Skeletal muscle tissue (tissue), 3 donors: ENCODE measurements at regions not wholly inside any gene's neighbourhood (a gene's known extent, or its start where the extent isn't known, plus 50 kb on each side); places are given as distances from the start of the nearest gene placed in this dataset.
A peak's percentile ranks its signal among the peaks of the same experiment; 100 is the strongest.

Experiments used
- H3K27ac ChIP-seq: one replicate; pipeline ENCODE4 v1.7.0; 2013; ENCODE audit warnings: mild to moderate bottlenecking, low read depth, low read length, inconsistent platforms
- H3K27me3 ChIP-seq, 3 donors: one replicate each; pipeline ENCODE4 v1.7.0; 2013; ENCODE audit warnings: low read length in 3 of 3; ENCODE audit not compliant: control insufficient read depth in 3 of 3, insufficient read depth in 3 of 3
- H3K36me3 ChIP-seq, 3 donors: one replicate each; pipeline ENCODE4 v1.7.0; 2013; ENCODE audit warnings: low read length in 3 of 3; ENCODE audit not compliant: control insufficient read depth in 3 of 3, insufficient read depth in 3 of 3
- H3K4me1 ChIP-seq, 3 donors: one replicate each; pipeline ENCODE4 v1.7.0; 2013; ENCODE audit warnings: low read length in 3 of 3, mild to moderate bottlenecking in 3 of 3; ENCODE audit not compliant: control insufficient read depth in 3 of 3, insufficient read depth in 3 of 3
- H3K4me3 ChIP-seq, 3 donors: one replicate each; pipeline ENCODE4 v1.7.0; 2013; ENCODE audit warnings: low read length in 3 of 3
- H3K9ac ChIP-seq, 3 donors: one replicate each; pipeline ENCODE4 v1.7.0; 2013; ENCODE audit warnings: low read length in 3 of 3, mild to moderate bottlenecking in 3 of 3, moderate library complexity in 2 of 3, low read depth in 1 of 3
- H3K9me3 ChIP-seq, 3 donors: one replicate each; pipeline ENCODE4 v1.7.0; 2013; ENCODE audit warnings: low read length in 3 of 3; ENCODE audit not compliant: control insufficient read depth in 3 of 3
- donor health status: Osteomylitis.

- H3K36me3 ChIP-seq = no peaks in the 10 kb centered on the region
Observed at GRCh38 chr19:32040236-32040635, 305.2 kb upstream of the ZNF507 start.

DNA sequence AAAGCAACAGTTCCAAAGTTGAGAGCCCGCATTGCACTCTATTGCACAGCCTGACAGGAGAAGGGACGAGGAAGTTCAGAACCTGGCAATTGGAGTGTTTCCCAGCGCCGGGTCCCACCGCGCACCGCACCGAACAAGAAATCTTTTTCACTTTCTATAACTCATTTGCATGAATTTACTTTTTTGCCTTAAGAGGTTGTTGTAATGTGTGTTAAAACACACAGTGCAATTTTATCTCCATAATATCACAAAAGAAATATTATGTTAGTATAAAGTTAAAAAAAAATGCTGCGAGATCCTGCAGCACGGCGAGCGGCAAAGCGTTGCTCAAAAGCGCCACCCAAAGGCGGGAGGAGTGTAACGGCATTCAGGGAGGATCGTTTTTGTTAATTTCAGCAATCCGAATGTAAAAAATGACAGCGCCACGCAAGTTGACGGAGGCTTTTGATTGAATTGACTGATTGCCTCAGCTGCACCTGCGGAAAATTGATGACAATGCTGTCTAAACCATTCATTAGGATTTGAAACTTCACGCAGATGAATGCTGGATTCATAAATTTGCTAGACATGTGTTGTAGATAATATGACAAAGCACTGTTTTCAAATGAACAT, 303.6 kb upstream of the ZNF507 start:
- Histone ChIP-seq H3K4me3 (peak overlapping the region in 2 of 3 donors; percentile 30 to 41), H3K4me1 (no peaks in the 10 kb centered on the region), H3K27me3 (peaks cover 15 to 29% (median 20%) of the 10 kb centered on the region in 3 donors)

More at GRCh38 chr19:32040236-32040635, 305.2 kb upstream of the ZNF507 start:
- no peaks in the 10 kb centered on the region for H3K9me3 ChIP-seq
- no peak overlapping the region for H3K9ac ChIP-seq
- H3K27ac ChIP-seq = no peak overlapping the region
- H3K4me3 ChIP-seq = no peak overlapping the region
- H3K4me1 ChIP-seq = no peaks in the 10 kb centered on the region
- H3K27me3 ChIP-seq = peaks cover 15 to 29% (median 22%) of the 10 kb centered on the region in 3 donors

DNA sequence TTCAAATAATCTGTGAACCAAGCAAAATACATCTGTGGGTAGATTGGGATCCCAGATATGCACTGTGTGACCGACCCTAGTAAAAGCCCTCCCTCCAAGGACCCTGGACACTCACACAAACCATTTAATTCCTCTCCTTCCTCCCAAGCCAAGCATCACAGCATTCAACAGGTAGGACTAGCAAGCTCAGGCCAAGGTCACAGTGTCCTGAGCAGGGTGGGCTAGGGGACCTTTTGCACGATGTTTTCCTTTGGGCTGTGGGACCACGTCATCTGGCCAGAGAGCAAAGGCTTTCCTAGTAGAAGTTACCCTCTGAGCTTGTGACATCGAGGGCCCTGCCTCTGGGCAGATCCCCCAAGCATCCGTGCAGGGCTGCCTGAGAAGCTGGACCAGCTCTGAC, 297.6 kb upstream of the ZNF507 start:
- Histone ChIP-seq H3K27me3 (peaks cover 8 to 19% (median 16%) of the 10 kb centered on the region in 3 donors), H3K36me3 (no peaks in the 10 kb centered on the region), H3K9me3 (no peaks in the 10 kb centered on the region), H3K4me3 (no peak overlapping the region), H3K27ac (no peak overlapping the region), H3K9ac (no peak overlapping the region), H3K4me1 (no peaks in the 10 kb centered on the region)

More for the DNA sequence above, 303.6 kb upstream of the ZNF507 start:
- Histone ChIP-seq H3K36me3 (no peaks in the 10 kb centered on the region), H3K9ac (no peak overlapping the region), H3K9me3 (no peaks in the 10 kb centered on the region), H3K27ac (no peak overlapping the region)

GRCh38 chr19:32053376-32053775, 292.0 kb upstream of the ZNF507 start:
- Histone ChIP-seq H3K4me1 (no peaks in the 10 kb centered on the region), H3K27me3 (peaks cover 0 to 5% (median 3%) of the 10 kb centered on the region in 3 donors), H3K36me3 (no peaks in the 10 kb centered on the region), H3K4me3 (no peak overlapping the region), H3K9ac (no peak overlapping the region), H3K9me3 (no peaks in the 10 kb centered on the region), H3K27ac (no peak overlapping the region)

- Histone ChIP-seq H3K27ac (no peak overlapping the region), H3K9ac (no peak overlapping the region), H3K27me3 (peaks cover 0 to 5% (median 3%) of the 10 kb centered on the region in 3 donors), H3K36me3 (no peaks in the 10 kb centered on the region), H3K4me1 (no peaks in the 10 kb centered on the region), H3K4me3 (no peak overlapping the region), H3K9me3 (no peaks in the 10 kb centered on the region)
Observed at GRCh38 chr19:32053861-32054260, 291.5 kb upstream of the ZNF507 start.

- H3K27ac ChIP-seq = no peak overlapping the region
- peaks cover 0 to 5% (median 3%) of the 10 kb centered on the region in 3 donors for H3K27me3 ChIP-seq
- no peak overlapping the region for H3K4me3 ChIP-seq
- H3K9ac ChIP-seq = no peak overlapping the region
- no peaks in the 10 kb centered on the region for H3K36me3 ChIP-seq
- no peaks in the 10 kb centered on the region for H3K9me3 ChIP-seq
- H3K4me1 ChIP-seq = no peaks in the 10 kb centered on the region
Observed at GRCh38 chr19:32058131-32058530, 287.3 kb upstream of the ZNF507 start.

DNA sequence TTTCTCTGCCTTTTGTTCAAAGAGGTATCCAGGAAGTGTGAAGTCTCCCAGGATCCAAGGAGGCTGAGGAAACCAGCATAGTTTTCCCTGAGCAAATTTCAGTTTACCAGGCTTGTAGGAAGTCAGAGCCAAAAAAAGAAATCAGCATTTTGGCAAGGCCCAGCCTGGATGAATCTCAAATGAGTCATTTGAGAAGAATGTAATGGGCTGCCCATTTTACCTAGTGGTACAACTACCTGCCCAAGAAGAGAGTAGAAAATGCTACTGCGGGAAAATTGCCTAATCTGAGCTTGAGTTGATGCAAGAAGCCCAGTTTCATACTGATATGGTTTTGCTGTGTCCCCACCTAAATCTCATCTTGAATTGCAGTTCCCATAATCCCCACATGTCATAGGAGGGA, 284.1 kb upstream of the ZNF507 start:
- H3K4me3 ChIP-seq = no peak overlapping the region
- H3K9me3 ChIP-seq = no peaks in the 10 kb centered on the region
- H3K27ac ChIP-seq = no peak overlapping the region
- no peaks in the 10 kb centered on the region for H3K36me3 ChIP-seq
- H3K27me3 ChIP-seq = peaks cover 0 to 5% (median 3%) of the 10 kb centered on the region in 3 donors
- no peak overlapping the region for H3K9ac ChIP-seq
- peaks cover 0 to 3% (median 0%) of the 10 kb centered on the region in 3 donors for H3K4me1 ChIP-seq

DNA sequence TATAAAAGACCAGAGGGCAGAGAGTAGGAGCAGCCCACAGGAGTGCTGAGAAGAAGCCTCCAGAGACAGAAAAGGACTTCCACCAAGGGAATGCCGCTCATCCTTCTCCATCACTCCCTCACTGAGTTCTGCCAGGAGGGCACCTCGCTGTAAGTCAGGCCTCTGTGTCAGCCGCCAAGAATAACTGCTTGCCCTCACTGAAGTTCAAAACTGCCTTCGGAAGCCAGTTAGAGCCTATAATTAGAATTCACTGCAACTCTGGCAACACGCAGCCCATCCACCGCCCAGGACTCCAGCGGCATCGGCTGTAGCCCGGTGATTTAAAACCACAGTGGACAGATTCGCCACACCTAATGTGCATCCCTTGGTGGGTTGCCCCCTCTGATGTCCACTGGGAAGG, 281.8 kb upstream of the ZNF507 start:
- H3K4me3 ChIP-seq = no peak overlapping the region
- H3K36me3 ChIP-seq = no peaks in the 10 kb centered on the region
- H3K9ac ChIP-seq = peak overlapping the region in 1 of 3 donors; percentile 50
- H3K27me3 ChIP-seq = no peaks in the 10 kb centered on the region
- no peak overlapping the region for H3K27ac ChIP-seq
- peaks cover 0 to 3% (median 0%) of the 10 kb centered on the region in 3 donors for H3K4me1 ChIP-seq
- no peaks in the 10 kb centered on the region for H3K9me3 ChIP-seq

DNA sequence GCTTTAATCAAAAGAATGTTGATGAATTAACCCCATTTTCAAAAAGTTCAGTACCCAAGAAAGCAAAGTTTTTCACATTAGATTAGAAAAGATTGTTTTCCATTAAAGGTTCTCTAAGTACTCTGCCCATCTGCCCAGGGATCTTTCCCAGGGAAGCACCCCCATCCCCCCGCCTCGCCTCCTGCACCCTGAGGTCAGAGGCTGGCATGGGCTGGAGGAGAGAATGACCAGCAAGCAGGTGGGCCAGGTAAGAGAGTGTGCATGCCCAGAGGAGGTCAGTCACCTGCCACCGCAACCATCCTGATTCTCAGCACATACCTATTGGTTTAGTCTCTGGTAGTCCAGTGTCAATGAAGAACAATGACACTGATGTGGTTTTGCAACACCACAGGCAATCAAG, 279.4 kb upstream of the ZNF507 start:
- Histone ChIP-seq H3K36me3 (no peaks in the 10 kb centered on the region), H3K27ac (no peak overlapping the region), H3K9me3 (no peaks in the 10 kb centered on the region), H3K27me3 (no peaks in the 10 kb centered on the region), H3K4me1 (peaks cover 0 to 3% (median 0%) of the 10 kb centered on the region in 3 donors), H3K9ac (no peak overlapping the region), H3K4me3 (no peak overlapping the region)

- H3K27me3 ChIP-seq = no peaks in the 10 kb centered on the region
- H3K4me3 ChIP-seq = no peak overlapping the region
- H3K9me3 ChIP-seq = no peaks in the 10 kb centered on the region
- H3K36me3 ChIP-seq = no peaks in the 10 kb centered on the region
- H3K4me1 ChIP-seq = peaks cover 0 to 3% (median 0%) of the 10 kb centered on the region in 3 donors
- no peak overlapping the region for H3K27ac ChIP-seq
- no peak overlapping the region for H3K9ac ChIP-seq
Observed at GRCh38 chr19:32067685-32068084, 277.7 kb upstream of the ZNF507 start.
